GM10266 (cell line): ENCODE measurements at regions not wholly inside any gene's neighbourhood (a gene's known extent, or its start where the extent isn't known, plus 50 kb on each side); places are given as distances from the start of the nearest gene placed in this dataset.
A peak's percentile ranks its signal among the peaks of the same experiment; 100 is the strongest.

Experiments used
- DNase-seq: peaks from one replicate; pipeline ENCODE4 v3.0.0; 2012; ENCODE audit errors: extremely low spot score
- TF ChIP-seq, protein P1 (sequence below): IDR thresholded peaks from 2 replicates; pipeline ENCODE4 v1.5.1; 2012; ENCODE audit warnings: mild to moderate bottlenecking, low read depth; ENCODE audit not compliant: control insufficient read depth, insufficient read depth; ENCODE audit errors: missing control alignments

DNA sequence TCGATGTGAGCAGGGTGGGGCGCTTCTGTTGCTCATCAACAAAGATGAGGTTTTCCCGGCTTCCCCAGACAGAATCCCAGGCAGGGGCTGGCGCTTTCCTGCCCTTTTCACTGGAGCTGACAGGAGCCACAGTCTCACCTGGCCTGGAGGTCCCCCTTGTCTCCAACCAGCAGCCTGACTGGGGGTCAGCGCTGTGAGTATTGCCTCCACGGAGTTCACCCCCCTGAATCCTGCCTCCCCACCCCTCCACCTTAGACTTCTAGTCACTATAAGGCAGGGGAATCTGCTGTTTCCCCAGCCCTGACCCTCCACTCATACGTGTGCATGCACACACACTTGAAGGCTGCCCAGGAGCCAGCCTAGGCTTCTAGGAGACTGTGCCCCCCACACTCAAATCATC, 58.8 kb upstream of the LYVE1 start:
- TF ChIP-seq, protein P1, sequence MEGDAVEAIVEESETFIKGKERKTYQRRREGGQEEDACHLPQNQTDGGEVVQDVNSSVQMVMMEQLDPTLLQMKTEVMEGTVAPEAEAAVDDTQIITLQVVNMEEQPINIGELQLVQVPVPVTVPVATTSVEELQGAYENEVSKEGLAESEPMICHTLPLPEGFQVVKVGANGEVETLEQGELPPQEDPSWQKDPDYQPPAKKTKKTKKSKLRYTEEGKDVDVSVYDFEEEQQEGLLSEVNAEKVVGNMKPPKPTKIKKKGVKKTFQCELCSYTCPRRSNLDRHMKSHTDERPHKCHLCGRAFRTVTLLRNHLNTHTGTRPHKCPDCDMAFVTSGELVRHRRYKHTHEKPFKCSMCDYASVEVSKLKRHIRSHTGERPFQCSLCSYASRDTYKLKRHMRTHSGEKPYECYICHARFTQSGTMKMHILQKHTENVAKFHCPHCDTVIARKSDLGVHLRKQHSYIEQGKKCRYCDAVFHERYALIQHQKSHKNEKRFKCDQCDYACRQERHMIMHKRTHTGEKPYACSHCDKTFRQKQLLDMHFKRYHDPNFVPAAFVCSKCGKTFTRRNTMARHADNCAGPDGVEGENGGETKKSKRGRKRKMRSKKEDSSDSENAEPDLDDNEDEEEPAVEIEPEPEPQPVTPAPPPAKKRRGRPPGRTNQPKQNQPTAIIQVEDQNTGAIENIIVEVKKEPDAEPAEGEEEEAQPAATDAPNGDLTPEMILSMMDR = no peak
- DNase-seq = no peak

DNA sequence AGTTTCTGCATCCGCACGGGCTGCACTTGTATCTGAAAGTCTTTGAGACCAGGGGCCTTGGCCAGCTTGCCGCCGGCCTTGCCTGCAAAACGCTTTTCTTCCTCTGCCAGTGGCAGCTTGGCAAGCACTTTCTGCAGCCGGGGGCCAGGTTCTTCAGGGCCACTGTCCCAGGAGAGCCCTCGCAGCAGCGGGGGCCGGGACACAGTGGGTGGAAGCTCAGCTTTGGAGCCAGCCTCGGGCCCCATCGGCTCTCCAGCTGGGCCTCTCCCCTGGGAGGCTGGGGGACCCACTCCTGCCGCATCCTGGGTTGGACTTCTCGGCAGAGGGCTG, 57.5 kb upstream of the LYVE1 start:
- DNase-seq = no peak
- TF ChIP-seq, protein P1 = no peak

DNA sequence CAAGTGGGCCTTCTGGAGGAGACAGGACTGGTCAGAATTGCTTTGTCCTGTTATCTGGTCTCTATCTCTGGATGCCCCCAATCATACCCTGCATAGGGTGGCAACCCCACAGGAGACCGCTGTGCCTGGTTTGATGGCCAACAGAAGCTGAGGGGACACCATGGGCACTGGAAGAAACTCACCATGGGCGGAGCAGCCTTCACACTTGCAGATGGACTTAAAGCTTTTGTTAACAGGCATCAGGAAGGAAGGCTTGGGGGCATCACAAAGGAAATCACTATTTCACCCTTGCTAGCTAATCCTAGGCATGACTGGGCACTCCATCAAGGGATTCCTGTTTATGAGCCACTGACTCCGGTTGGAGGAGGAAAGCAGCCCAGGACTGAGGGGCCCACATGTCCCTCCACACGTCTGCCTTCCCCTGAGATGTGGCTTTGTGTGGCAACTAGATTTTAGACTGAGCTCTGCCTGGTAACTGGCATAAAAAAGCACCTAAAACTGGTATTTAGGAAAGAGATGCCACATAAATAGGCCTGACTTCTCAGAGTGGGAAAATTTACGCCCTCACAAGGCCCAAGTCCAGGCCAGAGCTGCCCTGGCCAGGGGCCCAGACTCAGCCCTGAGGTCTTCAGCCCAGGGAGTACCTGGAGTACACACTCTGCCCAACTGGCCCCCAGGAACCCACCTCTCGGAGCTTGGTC, 57.0 kb upstream of the LYVE1 start:
- no peak for DNase-seq
- TF ChIP-seq, protein P1 = no peak

DNA sequence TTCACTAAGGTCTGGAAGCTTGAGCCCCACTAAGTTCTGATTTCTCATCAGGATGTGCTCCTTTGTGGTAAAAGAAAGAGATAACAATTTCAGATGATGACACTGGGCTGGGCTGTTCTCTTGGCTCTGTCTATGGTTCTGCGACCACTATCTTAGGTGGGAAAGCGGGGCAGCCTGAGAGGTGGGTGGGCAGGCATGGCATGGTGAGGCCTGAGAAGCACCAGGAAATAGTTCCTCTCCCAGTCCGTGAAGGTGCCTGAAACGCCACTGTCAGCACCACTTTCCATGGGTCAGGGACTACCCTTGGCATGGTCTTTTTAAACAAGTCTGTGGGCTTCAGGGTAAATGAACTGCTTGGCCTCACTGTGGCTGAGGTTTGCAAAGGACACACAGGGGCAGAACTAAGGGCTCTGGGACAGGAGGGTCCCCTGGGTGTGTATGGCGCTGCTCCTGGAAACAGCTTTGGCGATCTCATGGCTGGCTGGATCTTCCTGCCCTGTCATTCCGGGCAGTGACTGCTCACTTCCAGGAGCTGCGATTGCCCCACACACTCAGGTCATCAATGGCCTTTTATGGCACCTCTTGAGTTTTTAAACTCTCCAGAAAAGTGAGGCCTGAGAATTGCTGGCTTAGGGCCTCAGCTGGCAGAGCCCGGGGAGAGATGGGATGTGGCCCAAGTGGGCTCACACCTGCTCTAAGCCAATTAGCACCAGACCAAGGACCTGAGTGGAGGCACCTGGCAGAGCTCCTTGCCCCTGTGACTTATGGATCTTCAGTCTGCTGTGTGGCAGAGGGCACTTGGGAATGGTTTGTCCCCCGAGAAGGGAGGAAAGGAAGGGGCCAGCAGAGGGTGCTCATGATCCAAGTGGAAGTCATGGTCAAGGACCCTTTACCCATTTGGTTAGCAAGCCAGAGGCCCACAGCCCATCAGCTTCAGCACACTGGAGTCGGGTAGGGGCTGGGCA, 55.6 kb upstream of the LYVE1 start:
- TF ChIP-seq, protein P1 = peak; percentile 58
- peak; percentile 57 for DNase-seq

DNA sequence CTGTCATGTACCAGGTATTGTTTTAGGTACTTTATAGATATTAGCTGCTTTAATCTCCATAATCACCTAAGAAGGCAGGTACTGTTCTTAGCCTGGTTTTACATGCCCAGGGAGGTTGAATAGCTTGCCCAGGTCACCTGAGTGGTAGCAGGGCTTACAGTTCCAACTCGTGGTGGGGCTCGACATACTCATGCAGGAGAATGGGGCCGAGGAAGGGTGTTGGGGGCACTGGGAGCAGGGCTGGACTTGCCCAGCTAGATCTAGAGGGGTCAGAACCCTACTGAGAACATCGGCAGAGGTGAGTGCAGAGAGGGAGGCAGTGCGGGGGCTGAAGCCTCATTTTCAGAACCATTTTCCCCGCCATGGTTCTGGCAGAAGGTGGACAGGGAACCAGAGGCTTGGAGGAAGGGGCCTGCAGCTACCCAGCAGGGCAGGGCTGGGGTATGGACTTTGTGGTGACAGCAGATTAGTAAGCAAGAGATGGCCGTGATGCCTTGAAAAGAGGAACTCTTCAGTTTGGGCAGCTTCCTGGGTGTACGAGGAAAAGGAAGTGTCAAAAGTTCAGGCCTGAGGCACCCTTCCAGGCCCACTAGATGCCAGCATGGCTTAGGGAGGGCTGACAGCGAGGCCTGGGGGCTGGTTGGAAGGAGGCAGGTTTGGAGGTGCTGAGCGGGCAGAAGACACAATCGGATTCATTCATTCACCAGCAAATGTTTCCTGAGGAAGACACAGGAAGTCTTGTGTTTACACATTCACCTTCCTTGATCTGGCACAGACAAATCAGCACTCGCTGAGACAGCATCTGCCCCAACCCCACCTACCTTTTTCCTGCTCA, 54.7 kb upstream of the LYVE1 start:
- TF ChIP-seq, protein P1 = no peak
- no peak for DNase-seq

DNA sequence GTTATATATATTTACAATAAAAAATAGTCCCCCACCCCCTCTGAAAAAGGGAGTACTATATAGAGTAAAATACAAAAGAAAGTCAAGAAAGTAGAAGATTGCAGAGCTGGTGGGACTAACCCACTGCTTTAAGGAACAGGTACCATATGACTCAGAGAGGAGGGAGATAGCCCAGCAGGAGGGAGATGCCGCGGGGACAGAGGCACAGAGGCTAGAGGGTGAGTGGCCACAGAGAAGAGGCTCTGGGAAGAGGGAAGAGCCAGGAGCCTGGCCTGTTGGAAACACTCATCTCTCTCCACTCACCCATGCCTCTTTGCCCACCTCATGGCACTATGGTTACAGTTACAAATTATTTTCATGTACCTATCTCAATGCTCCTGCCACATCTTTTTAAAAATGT, 53.6 kb upstream of the LYVE1 start:
- no peak for DNase-seq
- TF ChIP-seq, protein P1 = no peak
